Heart left ventricle (tissue), 16 donors: ENCODE measurements at regions not wholly inside any gene's neighbourhood (a gene's known extent, or its start where the extent isn't known, plus 50 kb on each side); places are given as distances from the start of the nearest gene placed in this dataset.
A peak's percentile ranks its signal among the peaks of the same experiment; 100 is the strongest.

Experiments
- ATAC-seq, 4 donors: fragments of 200-7000 bp; cut with Tn5 transposase; one replicate each; pipeline ENCODE4 v1.9.1; 2020 to 2022; ENCODE audit warnings: moderate library complexity in 4 of 4, mild to moderate bottlenecking in 3 of 4, moderate number of reproducible peaks in 1 of 4
- DNase-seq, 5 donors: peaks; one replicate each; pipeline ENCODE4 v3.0.0-alpha.2; 2020
- H3K27ac ChIP-seq, 12 donors: fragments of 200-600 bp; sonication (generic) in 4 of 12; one replicate each; pipeline versions ENCODE4 v1.5.0 to v1.8.0; 2016 to 2022; ENCODE audit warnings: mild to moderate bottlenecking in 2 of 12
- H3K27me3 ChIP-seq, 9 donors: fragments of 200-600 bp; sonication (generic) in 2 of 9; one replicate each; pipeline versions ENCODE4 v1.5.1 to v1.8.0; 2016 to 2022; ENCODE audit warnings: mild to moderate bottlenecking in 3 of 9
- H3K36me3 ChIP-seq, 9 donors: fragments of 200-600 bp; sonication (generic) in 2 of 9; one replicate each; pipeline versions ENCODE4 v1.5.0 to v1.8.0; 2018 to 2022; ENCODE audit warnings: mild to moderate bottlenecking in 2 of 9
- H3K4me1 ChIP-seq, 12 donors: fragments of 200-600 bp; sonication (generic) in 4 of 12; one replicate each; pipeline versions ENCODE4 v1.5.0 to v1.8.0; 2016 to 2022; ENCODE audit warnings: mild to moderate bottlenecking in 3 of 12
- H3K4me3 ChIP-seq, 12 donors: fragments of 200-600 bp; sonication (generic) in 4 of 12; one replicate each; pipeline versions ENCODE4 v1.5.0 to v1.8.0; 2017 to 2022; ENCODE audit warnings: mild to moderate bottlenecking in 9 of 12, moderate library complexity in 4 of 12
- H3K9me3 ChIP-seq, 12 donors: fragments of 200-600 bp; sonication (generic) in 4 of 12; one replicate each; pipeline versions ENCODE4 v1.5.0 to v1.8.0; 2016 to 2022; ENCODE audit warnings: mild to moderate bottlenecking in 1 of 12
- CTCF ChIP-seq, 12 donors: fragments of 200-600 bp; sonication (generic) in 4 of 12; IDR thresholded peaks; one replicate each; pipeline versions ENCODE4 v1.5.0 to v1.8.0; 2018 to 2022; ENCODE audit warnings: antibody characterized with exemption in 12 of 12, mild to moderate bottlenecking in 5 of 12
- POLR2A ChIP-seq, 2 donors: fragments of 450-650 bp; IDR thresholded peaks; one replicate each; pipeline ENCODE4 v1.6.1; 2017; ENCODE audit warnings: antibody characterized with exemption in 2 of 2, mild to moderate bottlenecking in 2 of 2, moderate library complexity in 2 of 2
- whole genome bisulfite sequencing, 4 donors: extraction: QIAGEN DNeasy Blood & Tissue Kit in 2 of 4; methylation state at CpG; one replicate each; pipeline versions ENCODE4 v1.1.5 to v1.1.7; 2013 to 2018; 5-methylcytosine and 5-hydroxymethylcytosine counted together
- intact Hi-C, 10 donors: fragments of 100-400 bp; cut with DNase I; formaldehyde crosslinking; loops; one replicate each; pipeline versions ENCODE4 v1.11.1 to v1.14.2; 2022
- donor health status: ischemic (EF 13 %, LVEDD 7.1; RV severe dilation, severe dysfunction).
- donor health status: healthy with polysubstance abuse.
- donor health status: DM: no; HTN: yes; CAD: no.
- donor health status: DM: no; HTN: no; CAD: no.
- donor health status: ischemic (EF 25% LVEDD 6.9; RV normal size, moderate dysfunction).
- donor health status: ischemic (EF 25% LVEDD 5.7; RV mildly dilated, moderate dysfunction).
- donor health status: healthy.
- donor health status: DM: yes; HTN: yes; CAD: no.
- donor health status: ischemic (EF 35%, LVEDD 5.7; RV mildly dilated, moderate dysfunction).
- donor health status: nonischemic (EF 11% LVEDD 7.7; RV severe dilation, severe dysfunction).
- donor health status: DM: yes; HTN: yes; CAD: no.
- donor health status: PGD.
- donor health status: ischemic (EF 29% LVEDD 5.4; RV normal size, mild dysfunction).
- donor health status: nonischemic (EF 23%, LVEDD 6.1; RV moderate dilation, normal function).

DNA sequence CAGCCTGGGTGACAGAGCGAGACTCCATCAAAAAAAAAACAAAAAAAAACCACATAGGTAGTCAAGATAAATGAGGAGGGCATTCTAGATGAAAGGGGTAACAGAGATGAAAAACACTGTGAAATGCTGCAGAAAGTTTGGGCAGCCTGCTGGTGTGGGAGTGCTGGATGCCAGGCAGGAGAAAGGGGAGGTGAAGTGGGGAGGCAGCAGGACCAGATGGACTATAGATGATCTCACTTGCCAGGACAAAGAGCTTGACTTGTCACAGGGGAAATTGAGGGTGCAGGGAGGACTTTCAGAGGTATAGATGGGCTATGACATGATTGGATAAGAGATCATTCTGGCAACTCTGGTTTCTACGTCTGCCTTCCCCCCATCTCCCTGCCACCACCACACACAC lies 519.7 kb upstream of the ZFP42 start:
- Histone ChIP-seq H3K27ac (no peak overlapping the region), H3K4me1 (peaks cover 0 to 17% (median 0%) of the 10 kb centered on the region in 12 donors), H3K36me3 (no peaks in the 10 kb centered on the region), H3K4me3 (no peak overlapping the region), H3K27me3 (no peaks in the 10 kb centered on the region), H3K9me3 (no peaks in the 10 kb centered on the region)
- no peak for DNase-seq
- intact Hi-C loops, result no loop called here
- ATAC-seq, result no peak
- WGBS, 4 donors, result 83 to 91% (median 89%) methylated on average over 2 of the region's 2 CpGs
- TF ChIP-seq POLR2A (IDR thresholded peaks at IDR 0.05) (no peak), CTCF (IDR thresholded peaks at IDR 0.05) (no peak)

GRCh38 chr4:187477224-187477623 lies 518.3 kb upstream of the ZFP42 start:
- DNase-seq (no peak), ATAC-seq (no peak)
- H3K27ac ChIP-seq, result no peak overlapping the region
- H3K27me3 ChIP-seq, result no peaks in the 10 kb centered on the region
- no peaks in the 10 kb centered on the region for H3K36me3 ChIP-seq
- intact Hi-C loops, result no loop called here
- peaks cover 0 to 17% (median 0%) of the 10 kb centered on the region in 12 donors for H3K4me1 ChIP-seq
- 60 to 67% (median 64%) methylated on average over 6 of the region's 6 CpGs for WGBS, 4 donors
- TF ChIP-seq CTCF (IDR thresholded peaks at IDR 0.05), result no peak
- TF ChIP-seq POLR2A (IDR thresholded peaks at IDR 0.05), result no peak
- H3K9me3 ChIP-seq, result no peaks in the 10 kb centered on the region
- no peak overlapping the region for H3K4me3 ChIP-seq

DNA sequence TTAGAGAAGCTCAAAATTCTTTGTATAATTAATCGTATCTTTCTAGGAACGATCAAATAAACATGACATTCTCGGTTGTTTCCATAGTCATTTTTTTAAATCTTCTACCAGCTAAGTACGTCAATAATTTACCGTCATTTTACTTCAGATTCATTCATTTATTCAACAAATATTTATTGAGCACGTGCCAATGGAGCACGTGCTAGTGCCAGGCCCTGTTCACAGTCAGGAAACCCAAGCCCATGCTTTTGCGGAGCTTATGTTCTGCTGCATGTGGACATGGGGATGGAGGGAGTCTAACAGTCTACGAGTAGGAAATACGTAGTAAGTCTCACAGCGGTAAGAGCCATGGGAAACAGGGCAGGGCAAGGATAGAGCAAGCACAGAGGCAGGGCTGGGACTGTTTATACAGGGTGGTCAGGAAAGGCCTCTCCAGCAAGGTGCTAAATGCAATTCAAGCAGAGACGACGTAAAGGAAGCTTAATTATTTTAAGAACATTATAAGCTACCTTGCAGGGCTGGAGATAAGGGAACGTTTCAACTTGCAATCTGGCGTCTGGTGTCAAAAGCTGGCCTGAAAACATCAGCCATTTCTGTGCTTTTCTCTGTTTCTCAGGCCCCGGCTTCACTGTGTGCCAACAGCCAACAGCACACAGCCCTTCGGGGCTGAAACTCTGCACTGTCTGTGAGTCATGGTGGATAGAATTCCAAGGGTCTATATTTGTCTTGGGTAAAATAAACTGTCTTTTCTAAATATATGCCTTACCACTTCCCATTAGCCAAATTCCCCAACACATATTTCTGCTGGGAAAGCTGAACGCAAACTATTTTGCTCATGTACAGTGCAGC lies 517.1 kb upstream of the ZFP42 start:
- Histone ChIP-seq H3K4me1 (peaks cover 0 to 17% (median 0%) of the 10 kb centered on the region in 12 donors), H3K4me3 (no peak overlapping the region), H3K27me3 (no peaks in the 10 kb centered on the region), H3K36me3 (no peaks in the 10 kb centered on the region), H3K9me3 (no peaks in the 10 kb centered on the region), H3K27ac (peak overlapping the region in 3 of 12 donors; percentile 29 to 47 (median 35))
- ATAC-seq, result peak in 3 of 4 donors; percentile 51 to 73 (median 59)
- 56 to 66% (median 59%) methylated on average over 18 of the region's 18 CpGs for WGBS, 4 donors
- DNase-seq, result no peak
- intact Hi-C loops, result no loop called here
- no peak for TF ChIP-seq CTCF (IDR thresholded peaks at IDR 0.05)
- no peak for TF ChIP-seq POLR2A (IDR thresholded peaks at IDR 0.05)

DNA sequence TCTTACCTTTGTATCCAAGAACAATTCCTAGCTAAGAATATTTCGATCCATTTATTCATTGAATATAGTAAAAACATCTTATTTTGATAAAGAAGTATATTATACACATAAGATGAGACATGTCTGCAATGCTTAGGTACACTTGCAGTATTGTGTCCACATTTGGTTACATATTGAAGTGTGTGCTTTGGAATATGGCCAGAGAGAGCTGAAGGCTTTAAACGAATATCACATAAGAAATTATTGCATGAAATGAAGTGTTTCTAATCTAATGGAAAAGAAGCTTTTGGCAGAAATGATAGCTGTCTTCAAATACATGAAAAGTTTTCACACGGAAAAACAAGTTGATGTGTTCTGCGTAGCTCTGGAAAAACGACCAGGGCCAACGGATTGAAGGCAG lies 516.1 kb upstream of the ZFP42 start:
- 71 to 77% (median 76%) methylated on average over 6 of the region's 6 CpGs for WGBS, 4 donors
- H3K36me3 ChIP-seq, result no peaks in the 10 kb centered on the region
- TF ChIP-seq POLR2A (IDR thresholded peaks at IDR 0.05) (no peak), CTCF (IDR thresholded peaks at IDR 0.05) (no peak)
- no peaks in the 10 kb centered on the region for H3K9me3 ChIP-seq
- DNase-seq (no peak), ATAC-seq (no peak)
- H3K4me1 ChIP-seq, result peaks cover 0 to 17% (median 0%) of the 10 kb centered on the region in 12 donors
- intact Hi-C loops, result no loop called here
- no peaks in the 10 kb centered on the region for H3K27me3 ChIP-seq
- H3K4me3 ChIP-seq, result no peak overlapping the region
- peak overlapping the region in 2 of 12 donors; percentile 5 to 47 for H3K27ac ChIP-seq
